ENCODE measurements at regions not wholly inside any gene's neighbourhood (a gene's known extent, or its start where the extent isn't known, plus 50 kb on each side); places are given as distances from the start of the nearest gene placed in this dataset.

DNA sequence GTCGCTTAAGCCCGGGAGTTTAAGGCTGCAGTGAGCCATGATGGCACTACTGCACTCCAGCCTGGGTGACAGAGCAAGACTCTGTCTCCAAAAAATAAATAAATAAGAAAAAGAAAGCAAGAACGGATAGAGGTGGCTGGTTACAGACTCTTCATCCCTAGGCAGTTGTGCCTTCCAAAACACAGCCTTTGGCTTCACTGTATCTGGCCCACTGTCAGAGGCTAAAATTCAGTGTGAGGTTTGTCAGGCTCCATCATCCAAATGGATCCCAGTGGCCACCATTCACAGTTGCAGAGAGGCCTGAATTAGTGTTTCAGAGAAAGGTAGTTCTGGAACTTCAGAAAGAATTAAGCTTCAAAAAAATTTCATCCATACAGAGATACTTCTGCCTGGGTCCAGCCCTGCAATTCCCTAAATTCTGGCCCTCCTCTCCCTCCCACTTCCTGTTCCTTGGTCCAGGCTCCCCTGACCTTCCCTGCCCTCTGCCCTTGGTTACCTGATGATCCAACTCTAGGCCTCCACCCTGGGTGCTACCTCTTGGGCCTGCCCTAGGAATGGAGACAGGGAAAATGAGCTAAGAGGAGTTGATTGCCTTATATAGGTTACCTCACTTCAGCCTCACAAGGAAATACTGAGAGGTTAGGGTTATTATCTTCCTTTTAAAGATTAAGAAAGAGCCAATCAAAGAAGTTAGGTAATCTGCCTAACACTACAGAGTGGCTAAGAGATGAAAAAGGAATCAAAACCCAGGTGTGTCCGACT, 97.2 kb upstream of the SLC44A1 start:
- ChIA-PET POLR2A (no interaction called here), CTCF (interaction anchor here (0.9 to 1.3 kb wide), 2 partner anchors 220 to 268 kb away, joined by 3 read pairs; no protein-coding TSS in a partner anchor)
- Histone ChIP-seq H3K9me3 (ENCODE audit: control insufficient read depth, insufficient read depth, low read depth, low read length) (no peaks in the 10 kb centered on the region), H3K27ac (ENCODE audit: extremely low read depth, low read depth, low read length) (no peak overlapping the region), H3K4me1 (ENCODE audit: control insufficient read depth, insufficient read depth, low read length) (no peaks in the 10 kb centered on the region), H3K4me3 (ENCODE audit: low read depth, low read length) (no peak overlapping the region), H3K36me3 (ENCODE audit: control insufficient read depth in 2 of 2, insufficient read depth in 1 of 2, low read length in 2 of 2) (no peaks in the 10 kb centered on the region)
- no peak for TF ChIP-seq ZNF600 (tag by site-specific recombination; IDR thresholded peaks at IDR 0.05)
- no peak for TF ChIP-seq ZNF623 (tag by site-specific recombination; IDR thresholded peaks at IDR 0.05)
- TF ChIP-seq ZNF514 (tag by site-specific recombination; IDR thresholded peaks at IDR 0.05) = no peak
- TF ChIP-seq, protein P1, sequence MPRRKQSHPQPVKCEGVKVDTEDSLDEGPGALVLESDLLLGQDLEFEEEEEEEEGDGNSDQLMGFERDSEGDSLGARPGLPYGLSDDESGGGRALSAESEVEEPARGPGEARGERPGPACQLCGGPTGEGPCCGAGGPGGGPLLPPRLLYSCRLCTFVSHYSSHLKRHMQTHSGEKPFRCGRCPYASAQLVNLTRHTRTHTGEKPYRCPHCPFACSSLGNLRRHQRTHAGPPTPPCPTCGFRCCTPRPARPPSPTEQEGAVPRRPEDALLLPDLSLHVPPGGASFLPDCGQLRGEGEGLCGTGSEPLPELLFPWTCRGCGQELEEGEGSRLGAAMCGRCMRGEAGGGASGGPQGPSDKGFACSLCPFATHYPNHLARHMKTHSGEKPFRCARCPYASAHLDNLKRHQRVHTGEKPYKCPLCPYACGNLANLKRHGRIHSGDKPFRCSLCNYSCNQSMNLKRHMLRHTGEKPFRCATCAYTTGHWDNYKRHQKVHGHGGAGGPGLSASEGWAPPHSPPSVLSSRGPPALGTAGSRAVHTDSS (tag by site-specific recombination; IDR thresholded peaks at IDR 0.05) = no peak
- no peak for TF ChIP-seq ZNF354C (tag by site-specific recombination; IDR thresholded peaks at IDR 0.05; ENCODE audit: borderline replicate concordance, low read depth)
- TF ChIP-seq, protein P2, sequence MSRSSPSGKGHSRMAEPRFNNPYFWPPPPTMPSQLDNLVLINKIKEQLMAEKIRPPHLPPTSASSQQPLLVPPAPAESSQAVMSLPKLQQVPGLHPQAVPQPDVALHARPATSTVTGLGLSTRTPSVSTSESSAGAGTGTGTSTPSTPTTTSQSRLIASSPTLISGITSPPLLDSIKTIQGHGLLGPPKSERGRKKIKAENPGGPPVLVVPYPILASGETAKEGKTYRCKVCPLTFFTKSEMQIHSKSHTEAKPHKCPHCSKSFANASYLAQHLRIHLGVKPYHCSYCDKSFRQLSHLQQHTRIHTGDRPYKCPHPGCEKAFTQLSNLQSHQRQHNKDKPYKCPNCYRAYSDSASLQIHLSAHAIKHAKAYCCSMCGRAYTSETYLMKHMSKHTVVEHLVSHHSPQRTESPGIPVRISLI (tag by site-specific recombination; IDR thresholded peaks at IDR 0.05) = no peak
- TF ChIP-seq, protein P3, sequence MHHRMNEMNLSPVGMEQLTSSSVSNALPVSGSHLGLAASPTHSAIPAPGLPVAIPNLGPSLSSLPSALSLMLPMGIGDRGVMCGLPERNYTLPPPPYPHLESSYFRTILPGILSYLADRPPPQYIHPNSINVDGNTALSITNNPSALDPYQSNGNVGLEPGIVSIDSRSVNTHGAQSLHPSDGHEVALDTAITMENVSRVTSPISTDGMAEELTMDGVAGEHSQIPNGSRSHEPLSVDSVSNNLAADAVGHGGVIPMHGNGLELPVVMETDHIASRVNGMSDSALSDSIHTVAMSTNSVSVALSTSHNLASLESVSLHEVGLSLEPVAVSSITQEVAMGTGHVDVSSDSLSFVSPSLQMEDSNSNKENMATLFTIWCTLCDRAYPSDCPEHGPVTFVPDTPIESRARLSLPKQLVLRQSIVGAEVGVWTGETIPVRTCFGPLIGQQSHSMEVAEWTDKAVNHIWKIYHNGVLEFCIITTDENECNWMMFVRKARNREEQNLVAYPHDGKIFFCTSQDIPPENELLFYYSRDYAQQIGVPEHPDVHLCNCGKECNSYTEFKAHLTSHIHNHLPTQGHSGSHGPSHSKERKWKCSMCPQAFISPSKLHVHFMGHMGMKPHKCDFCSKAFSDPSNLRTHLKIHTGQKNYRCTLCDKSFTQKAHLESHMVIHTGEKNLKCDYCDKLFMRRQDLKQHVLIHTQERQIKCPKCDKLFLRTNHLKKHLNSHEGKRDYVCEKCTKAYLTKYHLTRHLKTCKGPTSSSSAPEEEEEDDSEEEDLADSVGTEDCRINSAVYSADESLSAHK (tag by site-specific recombination; IDR thresholded peaks at IDR 0.05) = no peak
- no peak for TF ChIP-seq ZNF561 (tag by site-specific recombination; IDR thresholded peaks at IDR 0.05; ENCODE audit: borderline replicate concordance)
- TF ChIP-seq ZFP41 (tag by site-specific recombination; IDR thresholded peaks at IDR 0.05; ENCODE audit: borderline replicate concordance) = no peak
- no peak for TF ChIP-seq SETDB1 (IDR thresholded peaks at IDR 0.05; ENCODE audit: insufficient read length, low read length)
- TF ChIP-seq ZNF16 (tag by site-specific recombination; IDR thresholded peaks at IDR 0.05; ENCODE audit: low read depth) = no peak
- TF ChIP-seq, protein P4, sequence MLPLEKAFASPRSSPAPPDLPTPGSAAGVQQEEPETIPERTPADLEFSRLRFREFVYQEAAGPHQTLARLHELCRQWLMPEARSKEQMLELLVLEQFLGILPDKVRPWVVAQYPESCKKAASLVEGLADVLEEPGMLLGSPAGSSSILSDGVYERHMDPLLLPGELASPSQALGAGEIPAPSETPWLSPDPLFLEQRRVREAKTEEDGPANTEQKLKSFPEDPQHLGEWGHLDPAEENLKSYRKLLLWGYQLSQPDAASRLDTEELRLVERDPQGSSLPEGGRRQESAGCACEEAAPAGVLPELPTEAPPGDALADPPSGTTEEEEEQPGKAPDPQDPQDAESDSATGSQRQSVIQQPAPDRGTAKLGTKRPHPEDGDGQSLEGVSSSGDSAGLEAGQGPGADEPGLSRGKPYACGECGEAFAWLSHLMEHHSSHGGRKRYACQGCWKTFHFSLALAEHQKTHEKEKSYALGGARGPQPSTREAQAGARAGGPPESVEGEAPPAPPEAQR (tag by site-specific recombination; IDR thresholded peaks at IDR 0.05) = no peak
- no peak for TF ChIP-seq ZNF10 (tag by site-specific recombination; IDR thresholded peaks at IDR 0.05)
- TF ChIP-seq ZNF677 (tag by site-specific recombination; IDR thresholded peaks at IDR 0.05) = no peak
- no peak for TF ChIP-seq GLIS2 (tag by site-specific recombination; IDR thresholded peaks at IDR 0.05)
- TF ChIP-seq ZNF132 (tag by site-specific recombination; IDR thresholded peaks at IDR 0.05; ENCODE audit: borderline replicate concordance) = no peak
- TF ChIP-seq FEZF1 (tag by site-specific recombination; IDR thresholded peaks at IDR 0.05) = no peak
- TF ChIP-seq YY2 (tag by site-specific recombination; IDR thresholded peaks at IDR 0.05) = no peak
